Peyer's patch (tissue), 4 donors: ENCODE measurements at regions not wholly inside any gene's neighbourhood (a gene's known extent, or its start where the extent isn't known, plus 50 kb on each side); places are given as distances from the start of the nearest gene placed in this dataset.

Source experiments
- CTCF ChIP-seq, 6 experiments: fragments of 450-650 bp in 4 of 6; fragments of 200-600 bp in 2 of 6; sonication (generic) in 1 of 6; IDR thresholded peaks; one replicate each; pipeline ENCODE4 v1.5.1; 2017 to 2019; ENCODE audit warnings: antibody characterized with exemption in 6 of 6, mild to moderate bottlenecking in 3 of 6, moderate library complexity in 1 of 6
- POLR2A ChIP-seq, 2 donors: fragments of 450-650 bp; IDR thresholded peaks; one replicate each; pipeline ENCODE4 v1.5.1; 2017; ENCODE audit warnings: antibody characterized with exemption in 2 of 2, mild to moderate bottlenecking in 2 of 2, moderate library complexity in 2 of 2

- TF ChIP-seq POLR2A (IDR thresholded peaks at IDR 0.05) (no peak), CTCF (IDR thresholded peaks at IDR 0.05) (no peak)
These were observed 128.4 kb upstream of the PHYHIPL start for GRCh38 chr10:59047957-59048618.
